Mucosa of descending colon (tissue), 3 donors: ENCODE measurements at regions not wholly inside any gene's neighbourhood (a gene's known extent, or its start where the extent isn't known, plus 50 kb on each side); places are given as distances from the start of the nearest gene placed in this dataset.

ENCODE experiments used
- ATAC-seq: fragments of 200-7000 bp; cut with Tn5 transposase; one replicate; pipeline ENCODE4 v1.9.1; 2020; ENCODE audit warnings: mild to moderate bottlenecking, moderate library complexity
- DNase-seq, 3 donors: peaks; one replicate each; pipeline ENCODE4 v3.0.0-alpha.2; 2020
- H3K36me3 ChIP-seq: fragments of 200-600 bp; one replicate; pipeline ENCODE4 v1.8.0; 2021; ENCODE audit warnings: low read depth, mild to moderate bottlenecking
- H3K4me1 ChIP-seq: fragments of 200-600 bp; one replicate; pipeline ENCODE4 v1.8.0; 2021; ENCODE audit warnings: low read depth, mild to moderate bottlenecking
- H3K4me3 ChIP-seq: fragments of 200-600 bp; one replicate; pipeline ENCODE4 v1.8.0; 2021; ENCODE audit warnings: mild to moderate bottlenecking
- H3K9me3 ChIP-seq: fragments of 200-600 bp; one replicate; pipeline ENCODE4 v1.8.0; 2021; ENCODE audit warnings: mild to moderate bottlenecking
- intact Hi-C, 2 donors: fragments of 100-400 bp; cut with DNase I in 1 of 2; cut with micrococcal nuclease in 1 of 2; formaldehyde crosslinking; loops; one replicate each; pipeline versions ENCODE4 v1.11.0 to v1.11.1; 2022; cut with DNase I, micrococcal nuclease
- TF ChIP-seq, protein P1 (sequence below): fragments of 200-600 bp; IDR thresholded peaks from one replicate; pipeline ENCODE4 v1.8.0; 2022; ENCODE audit warnings: antibody characterized with exemption, mild to moderate bottlenecking
- donor health status: DM: no; HTN: no; CAD: no; lungs with moderate emphysema.
- donor health status: DM: no; HTN: no; CAD: no.
- donor health status: DM: no; HTN: yes; CAD: no.

DNA sequence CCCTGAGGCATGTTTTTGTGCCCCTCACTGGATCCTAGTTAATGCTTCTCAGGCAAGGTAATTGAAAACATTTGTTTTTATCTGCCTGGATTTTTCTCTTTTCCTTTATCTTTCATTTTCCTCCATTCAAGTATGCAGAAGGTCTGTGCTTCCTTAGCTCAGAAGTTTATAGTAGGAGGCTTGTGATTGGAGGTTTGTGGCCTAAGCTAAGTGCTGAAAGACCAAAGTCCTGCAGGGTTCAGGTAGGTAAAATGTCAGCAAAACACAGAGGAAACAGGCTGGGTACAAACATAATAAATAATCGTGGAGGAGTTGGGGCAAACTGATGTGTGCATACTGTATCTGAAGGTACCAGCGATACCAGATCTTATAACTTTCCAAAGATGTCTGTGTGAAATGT, 230.9 kb upstream of the KLF4 start:
- DNase-seq (peak in 1 of 3 donors; percentile 55), ATAC-seq (peak; percentile 84)
- Histone ChIP-seq H3K4me3 (no peak overlapping the region), H3K4me1 (peaks cover 26% of the 10 kb centered on the region), H3K9me3 (no peaks in the 10 kb centered on the region), H3K36me3 (no peaks in the 10 kb centered on the region)
- intact Hi-C loops = no loop called here
- TF ChIP-seq, protein P1, sequence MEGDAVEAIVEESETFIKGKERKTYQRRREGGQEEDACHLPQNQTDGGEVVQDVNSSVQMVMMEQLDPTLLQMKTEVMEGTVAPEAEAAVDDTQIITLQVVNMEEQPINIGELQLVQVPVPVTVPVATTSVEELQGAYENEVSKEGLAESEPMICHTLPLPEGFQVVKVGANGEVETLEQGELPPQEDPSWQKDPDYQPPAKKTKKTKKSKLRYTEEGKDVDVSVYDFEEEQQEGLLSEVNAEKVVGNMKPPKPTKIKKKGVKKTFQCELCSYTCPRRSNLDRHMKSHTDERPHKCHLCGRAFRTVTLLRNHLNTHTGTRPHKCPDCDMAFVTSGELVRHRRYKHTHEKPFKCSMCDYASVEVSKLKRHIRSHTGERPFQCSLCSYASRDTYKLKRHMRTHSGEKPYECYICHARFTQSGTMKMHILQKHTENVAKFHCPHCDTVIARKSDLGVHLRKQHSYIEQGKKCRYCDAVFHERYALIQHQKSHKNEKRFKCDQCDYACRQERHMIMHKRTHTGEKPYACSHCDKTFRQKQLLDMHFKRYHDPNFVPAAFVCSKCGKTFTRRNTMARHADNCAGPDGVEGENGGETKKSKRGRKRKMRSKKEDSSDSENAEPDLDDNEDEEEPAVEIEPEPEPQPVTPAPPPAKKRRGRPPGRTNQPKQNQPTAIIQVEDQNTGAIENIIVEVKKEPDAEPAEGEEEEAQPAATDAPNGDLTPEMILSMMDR = no peak

DNA sequence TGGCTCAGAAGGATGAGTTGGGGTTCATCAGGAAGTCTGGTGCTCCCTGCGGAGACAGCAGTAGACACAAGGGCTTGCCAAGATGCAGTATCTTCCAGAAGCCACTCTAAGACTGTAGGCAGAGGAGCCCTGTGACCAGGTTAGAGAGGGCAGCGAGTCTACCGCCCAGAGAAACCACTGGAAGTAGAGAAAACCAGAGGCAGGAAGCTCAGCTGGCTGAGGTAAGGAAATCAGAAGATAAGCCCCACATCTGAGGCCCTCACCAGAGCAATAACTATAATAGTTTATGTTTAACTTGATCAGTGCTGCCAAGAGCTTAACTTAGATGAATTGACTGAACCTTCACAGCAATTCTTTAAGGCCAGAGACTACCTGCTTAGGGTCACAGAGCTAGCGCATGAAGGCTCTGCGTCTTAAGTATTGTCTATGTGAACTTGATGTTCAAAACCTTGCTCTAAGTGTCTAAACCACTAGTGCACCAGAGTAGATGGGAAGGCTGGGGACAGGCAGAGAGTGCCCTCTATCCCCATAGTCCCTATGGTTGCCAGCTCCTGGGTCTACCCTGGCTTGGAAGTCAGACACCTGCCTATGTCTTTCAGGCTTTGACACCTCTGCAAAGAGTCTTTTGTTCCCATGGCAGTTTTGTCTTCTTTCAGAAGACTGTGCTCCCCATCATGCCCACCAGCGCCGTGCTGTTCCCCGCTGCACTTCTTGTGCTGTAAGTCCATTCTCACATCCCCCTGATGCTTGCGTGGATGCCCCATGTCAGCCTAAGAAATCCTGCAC, 228.2 kb upstream of the KLF4 start:
- peak in 1 of 3 donors; percentile 33 for DNase-seq
- peak; percentile 87 for ATAC-seq
- Histone ChIP-seq H3K4me3 (no peak overlapping the region), H3K9me3 (no peaks in the 10 kb centered on the region), H3K4me1 (peaks cover 26% of the 10 kb centered on the region), H3K36me3 (no peaks in the 10 kb centered on the region)
- TF ChIP-seq, protein P1 = no peak
- intact Hi-C loops = no loop called here

DNA sequence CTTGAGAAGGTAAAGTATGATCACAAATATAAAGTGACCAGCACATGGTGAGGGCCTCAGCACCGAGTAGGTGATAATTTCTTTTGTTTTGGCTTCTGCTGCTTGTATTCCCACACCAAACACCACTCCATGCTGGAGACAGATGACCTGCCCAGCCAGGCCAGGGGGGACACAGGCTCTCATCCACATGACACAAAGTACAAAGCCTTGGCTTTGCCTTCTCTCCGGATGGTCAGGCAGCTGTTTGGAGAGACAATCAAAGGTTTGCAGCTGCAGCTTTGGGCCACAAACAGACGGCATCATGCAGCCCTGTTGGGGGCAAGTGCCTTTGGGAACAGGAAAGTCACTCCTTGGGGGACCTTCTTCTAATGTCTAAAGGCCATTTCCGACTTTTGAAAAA, 226.2 kb upstream of the KLF4 start:
- DNase-seq = no peak
- peaks cover 19% of the 10 kb centered on the region for H3K4me1 ChIP-seq
- H3K36me3 ChIP-seq = no peaks in the 10 kb centered on the region
- intact Hi-C loops = no loop called here
- TF ChIP-seq, protein P1 = no peak
- no peak for ATAC-seq
- no peak overlapping the region for H3K4me3 ChIP-seq
- H3K9me3 ChIP-seq = no peaks in the 10 kb centered on the region

- TF ChIP-seq, protein P1 = no peak
- peaks cover 11% of the 10 kb centered on the region for H3K4me1 ChIP-seq
- intact Hi-C loops = no loop called here
- H3K4me3 ChIP-seq = no peak overlapping the region
- H3K9me3 ChIP-seq = no peaks in the 10 kb centered on the region
- no peak for ATAC-seq
- no peak for DNase-seq
- no peaks in the 10 kb centered on the region for H3K36me3 ChIP-seq
These were observed 223.9 kb upstream of the KLF4 start for GRCh38 chr9:107713470-107713869.

DNA sequence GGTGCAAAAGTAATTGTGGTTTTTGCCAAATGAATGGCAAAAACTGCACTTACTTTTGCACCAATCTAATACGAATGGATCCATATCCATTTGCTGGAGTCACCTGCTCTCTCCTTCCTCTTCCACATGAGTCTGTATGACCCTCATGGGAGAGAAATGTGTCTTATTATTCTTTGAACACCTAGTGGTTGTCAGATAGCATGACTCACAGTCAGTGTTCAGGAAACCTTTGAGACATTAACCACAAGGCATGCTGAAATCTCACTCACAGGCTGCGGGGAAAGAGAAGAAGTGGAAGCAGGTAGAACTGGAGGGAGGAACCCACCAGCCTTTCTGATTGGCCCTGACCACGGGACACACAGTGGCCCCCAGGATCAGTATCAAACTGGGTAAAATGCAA, 222.8 kb upstream of the KLF4 start:
- no peak for DNase-seq
- no peak overlapping the region for H3K4me3 ChIP-seq
- peak; percentile 45 for ATAC-seq
- no peaks in the 10 kb centered on the region for H3K9me3 ChIP-seq
- intact Hi-C loops = no loop called here
- no peaks in the 10 kb centered on the region for H3K36me3 ChIP-seq
- H3K4me1 ChIP-seq = peaks cover 3% of the 10 kb centered on the region
- TF ChIP-seq, protein P1 = no peak
